WTC11 (cell line): ENCODE measurements at regions not wholly inside any gene's neighbourhood (a gene's known extent, or its start where the extent isn't known, plus 50 kb on each side); places are given as distances from the start of the nearest gene placed in this dataset.

Experiments used
- ATAC-seq: fragments of 200-7000 bp; cut with Tn5 transposase; 2 replicates; pipeline ENCODE4 v1.10.0; 2021; ENCODE audit warnings: mild to moderate bottlenecking, moderate library complexity
- CTCF ChIA-PET: fragments of 300-600 bp; sonication (Branson Sonifier 250); formaldehyde crosslinking; loops from one replicate; lab custom pipeline; 2021; ENCODE audit warnings: antibody characterized with exemption; lab: Charles Lee
- POLR2A ChIA-PET: fragments of 350-600 bp; sonication (Branson Sonifier 250); formaldehyde crosslinking; loops from one replicate; lab custom pipeline; 2021; ENCODE audit warnings: antibody characterized with exemption; lab: Charles Lee
- DNase-seq: peaks from one replicate; pipeline ENCODE4 v3.0.0; 2021; ENCODE audit warnings: low spot score
- H3K27ac Mint-ChIP-seq: 2 replicates; pipeline ENCODE4 v1.8.0; 2021; ENCODE audit warnings: mixed read lengths
- H3K27me3 Mint-ChIP-seq: 2 replicates; pipeline ENCODE4 v1.8.0; 2021; ENCODE audit warnings: low read depth, mild to moderate bottlenecking, moderate library complexity, mixed read lengths
- H3K36me3 Mint-ChIP-seq: 2 replicates; pipeline ENCODE4 v1.8.0; 2021; ENCODE audit warnings: mixed read lengths
- H3K4me1 Mint-ChIP-seq: 2 replicates; pipeline ENCODE4 v1.8.0; 2022; ENCODE audit warnings: mixed read lengths
- H3K4me3 Mint-ChIP-seq: 2 replicates; pipeline ENCODE4 v1.8.0; 2021; ENCODE audit warnings: mild to moderate bottlenecking, moderate library complexity, mixed read lengths
- H3K9me3 Mint-ChIP-seq: 2 replicates; pipeline ENCODE4 v1.8.0; 2021; ENCODE audit warnings: mixed read lengths
- ARID4B ChIP-seq: sonication (generic); formaldehyde crosslinking; IDR thresholded peaks from 2 replicates; pipeline ENCODE4 v1.8.0; 2023; ENCODE audit warnings: missing genetic modification reagents, mild to moderate bottlenecking, borderline replicate concordance
- E2F1 ChIP-seq: sonication (generic); formaldehyde crosslinking; IDR thresholded peaks from 2 replicates; pipeline ENCODE4 v1.8.0; 2022; ENCODE audit warnings: mild to moderate bottlenecking, missing genetic modification reagents
- E2F5 ChIP-seq: sonication (generic); formaldehyde crosslinking; IDR thresholded peaks from 2 replicates; pipeline ENCODE4 v1.8.1; 2022; ENCODE audit warnings: mild to moderate bottlenecking, moderate library complexity, missing genetic modification reagents
- MAX ChIP-seq: sonication (generic); formaldehyde crosslinking; IDR thresholded peaks from 2 replicates; pipeline ENCODE4 v1.8.0; 2022; ENCODE audit warnings: mild to moderate bottlenecking, missing genetic modification reagents
- MXD4 ChIP-seq: fragments of 250-450 bp; sonication (Bioruptor Pico); IDR thresholded peaks from 2 replicates; pipeline ENCODE4 v1.8.0; 2021; ENCODE audit warnings: mild to moderate bottlenecking, moderate library complexity, borderline replicate concordance
- NFATC4 ChIP-seq: fragments of 250-450 bp; sonication (Bioruptor Pico); IDR thresholded peaks from 2 replicates; pipeline ENCODE4 v1.9.0; 2021; ENCODE audit warnings: mild to moderate bottlenecking
- NFYB ChIP-seq: sonication (generic); formaldehyde crosslinking; conservative IDR thresholded peaks from 2 replicates; pipeline ENCODE4 v1.8.0; 2022; ENCODE audit warnings: low read depth, missing genetic modification reagents
- NR2C2 ChIP-seq: sonication (generic); formaldehyde crosslinking; IDR thresholded peaks from 2 replicates; pipeline ENCODE4 v1.8.0; 2022; ENCODE audit warnings: mild to moderate bottlenecking, missing genetic modification reagents
- RELA ChIP-seq: sonication (generic); formaldehyde crosslinking; IDR thresholded peaks from 2 replicates; pipeline ENCODE4 v1.8.1; 2022; ENCODE audit warnings: missing genetic modification reagents, mild to moderate bottlenecking, borderline replicate concordance
- TCF7 ChIP-seq: sonication (generic); formaldehyde crosslinking; IDR thresholded peaks from 2 replicates; pipeline ENCODE4 v1.8.0; 2022; ENCODE audit warnings: mild to moderate bottlenecking, low read depth, missing genetic modification reagents, moderate library complexity
- TEAD4 ChIP-seq: sonication (generic); formaldehyde crosslinking; IDR thresholded peaks from 2 replicates; pipeline ENCODE4 v1.8.0; 2022; ENCODE audit warnings: mild to moderate bottlenecking, missing genetic modification reagents
- TP53 ChIP-seq: sonication (generic); formaldehyde crosslinking; IDR thresholded peaks from 2 replicates; pipeline ENCODE4 v1.8.1; 2023; ENCODE audit warnings: mild to moderate bottlenecking, missing genetic modification reagents
- USF1 ChIP-seq: sonication (generic); formaldehyde crosslinking; IDR thresholded peaks from 2 replicates; pipeline ENCODE4 v1.8.0; 2022; ENCODE audit warnings: mild to moderate bottlenecking, missing genetic modification reagents
- ZBTB21 ChIP-seq: sonication (generic); formaldehyde crosslinking; IDR thresholded peaks from 2 replicates; pipeline ENCODE4 v1.8.1; 2023; ENCODE audit warnings: mild to moderate bottlenecking, missing genetic modification reagents, borderline replicate concordance
- ZNF121 ChIP-seq: sonication (generic); formaldehyde crosslinking; IDR thresholded peaks from 2 replicates; pipeline ENCODE4 v1.8.0; 2023; ENCODE audit warnings: missing genetic modification reagents
- ZNF138 ChIP-seq: sonication (generic); formaldehyde crosslinking; conservative IDR thresholded peaks from 2 replicates; pipeline ENCODE4 v1.8.1; 2022; ENCODE audit warnings: mild to moderate bottlenecking, moderate library complexity, missing genetic modification reagents
- ZNF219 ChIP-seq: sonication (generic); formaldehyde crosslinking; IDR thresholded peaks from 2 replicates; pipeline ENCODE4 v1.8.0; 2023; ENCODE audit warnings: missing genetic modification reagents, mild to moderate bottlenecking, borderline replicate concordance
- ZNF317 ChIP-seq: sonication (generic); formaldehyde crosslinking; IDR thresholded peaks from 2 replicates; pipeline ENCODE4 v1.8.1; 2023; ENCODE audit warnings: low read depth, mild to moderate bottlenecking, moderate library complexity, missing genetic modification reagents, borderline replicate concordance
- ZNF416 ChIP-seq: fragments of 250-450 bp; sonication (Bioruptor Pico); IDR thresholded peaks from 2 replicates; pipeline ENCODE4 v1.9.0; 2021; ENCODE audit warnings: mild to moderate bottlenecking, inconsistent platforms
- ZNF671 ChIP-seq: fragments of 250-450 bp; sonication (Bioruptor Pico); IDR thresholded peaks from 2 replicates; pipeline ENCODE4 v1.8.0; 2021; ENCODE audit warnings: mild to moderate bottlenecking
- TF ChIP-seq, protein P1 (sequence below): fragments of 250-450 bp; sonication (Bioruptor Pico); IDR thresholded peaks from 2 replicates; pipeline ENCODE4 v1.9.0; 2021; ENCODE audit warnings: mild to moderate bottlenecking

- ATAC-seq (no peak), DNase-seq (no peak)
- H3K4me1 Mint-ChIP-seq, result no peaks in the 10 kb centered on the region
- TF ChIP-seq ARID4B (CRISPR knock-in tag) (no peak), ZNF671 (no peak), E2F1 (no peak), TEAD4 (no peak), RELA (CRISPR knock-in tag) (no peak), NFATC4 (CRISPR knock-in tag) (no peak), ZNF121 (no peak), NFYB (CRISPR knock-in tag) (no peak), ZNF317 (CRISPR knock-in tag) (no peak)
- H3K36me3 Mint-ChIP-seq, result no peaks in the 10 kb centered on the region
- POLR2A ChIA-PET, result no interaction called here
- CTCF ChIA-PET, result no interaction called here
- H3K9me3 Mint-ChIP-seq, result 0 out of 2 replicates have a peak, but pooled peaks cover 4% of the 10 kb centered on the region
- no peak overlapping the region for H3K4me3 Mint-ChIP-seq
- no peaks in the 10 kb centered on the region; the same call in 1 of the 2 replicates for H3K27me3 Mint-ChIP-seq
- H3K27ac Mint-ChIP-seq, result no peak overlapping the region
Observed at GRCh38 chr13:76319921-76320320, 566.3 kb downstream of the KCTD12 start.

GRCh38 chr13:76316998-76317527, 569.1 kb downstream of the KCTD12 start:
- 0 out of 2 replicates have a peak, but pooled peaks cover 4% of the 10 kb centered on the region for H3K9me3 Mint-ChIP-seq
- no peak overlapping the region for H3K27ac Mint-ChIP-seq
- CTCF ChIA-PET, result no interaction called here
- no peaks in the 10 kb centered on the region for H3K27me3 Mint-ChIP-seq
- no peaks in the 10 kb centered on the region for H3K4me1 Mint-ChIP-seq
- H3K4me3 Mint-ChIP-seq, result no peak overlapping the region
- H3K36me3 Mint-ChIP-seq, result no peaks in the 10 kb centered on the region
- POLR2A ChIA-PET, result no interaction called here
- TF ChIP-seq NFYB (CRISPR knock-in tag), result no peak
- TF ChIP-seq, all 79 proteins: peak for 0
- no peak for DNase-seq
- ATAC-seq, result no peak

GRCh38 chr13:76314495-76314894, 571.7 kb downstream of the KCTD12 start:
- DNase-seq, result no peak
- TF ChIP-seq TP53 (no peak), ZNF416 (no peak), MAX (CRISPR knock-in tag) (no peak), NR2C2 (CRISPR knock-in tag) (no peak), E2F5 (CRISPR knock-in tag) (no peak), USF1 (CRISPR knock-in tag) (no peak), MXD4 (CRISPR knock-in tag) (no peak), TCF7 (CRISPR knock-in tag) (no peak), NFYB (CRISPR knock-in tag) (no peak), ZBTB21 (CRISPR knock-in tag) (no peak), ZNF219 (CRISPR knock-in tag) (no peak), ZNF671 (no peak), ZNF138 (CRISPR knock-in tag) (no peak)
- TF ChIP-seq, protein P1, sequence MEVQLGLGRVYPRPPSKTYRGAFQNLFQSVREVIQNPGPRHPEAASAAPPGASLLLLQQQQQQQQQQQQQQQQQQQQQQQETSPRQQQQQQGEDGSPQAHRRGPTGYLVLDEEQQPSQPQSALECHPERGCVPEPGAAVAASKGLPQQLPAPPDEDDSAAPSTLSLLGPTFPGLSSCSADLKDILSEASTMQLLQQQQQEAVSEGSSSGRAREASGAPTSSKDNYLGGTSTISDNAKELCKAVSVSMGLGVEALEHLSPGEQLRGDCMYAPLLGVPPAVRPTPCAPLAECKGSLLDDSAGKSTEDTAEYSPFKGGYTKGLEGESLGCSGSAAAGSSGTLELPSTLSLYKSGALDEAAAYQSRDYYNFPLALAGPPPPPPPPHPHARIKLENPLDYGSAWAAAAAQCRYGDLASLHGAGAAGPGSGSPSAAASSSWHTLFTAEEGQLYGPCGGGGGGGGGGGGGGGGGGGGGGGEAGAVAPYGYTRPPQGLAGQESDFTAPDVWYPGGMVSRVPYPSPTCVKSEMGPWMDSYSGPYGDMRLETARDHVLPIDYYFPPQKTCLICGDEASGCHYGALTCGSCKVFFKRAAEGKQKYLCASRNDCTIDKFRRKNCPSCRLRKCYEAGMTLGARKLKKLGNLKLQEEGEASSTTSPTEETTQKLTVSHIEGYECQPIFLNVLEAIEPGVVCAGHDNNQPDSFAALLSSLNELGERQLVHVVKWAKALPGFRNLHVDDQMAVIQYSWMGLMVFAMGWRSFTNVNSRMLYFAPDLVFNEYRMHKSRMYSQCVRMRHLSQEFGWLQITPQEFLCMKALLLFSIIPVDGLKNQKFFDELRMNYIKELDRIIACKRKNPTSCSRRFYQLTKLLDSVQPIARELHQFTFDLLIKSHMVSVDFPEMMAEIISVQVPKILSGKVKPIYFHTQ, result no peak
- no peaks in the 10 kb centered on the region for H3K4me1 Mint-ChIP-seq
- no peaks in the 10 kb centered on the region for H3K9me3 Mint-ChIP-seq
- no peak overlapping the region for H3K4me3 Mint-ChIP-seq
- ChIA-PET POLR2A (no interaction called here), CTCF (no interaction called here)
- no peaks in the 10 kb centered on the region for H3K36me3 Mint-ChIP-seq
- H3K27ac Mint-ChIP-seq, result no peak overlapping the region
- H3K27me3 Mint-ChIP-seq, result no peaks in the 10 kb centered on the region
- ATAC-seq, result peak; percentile 65
